ENCODE measurements at regions not wholly inside any gene's neighbourhood (a gene's known extent, or its start where the extent isn't known, plus 50 kb on each side); places are given as distances from the start of the nearest gene placed in this dataset.
"Not testable (repeated sequence)": the region's sequence is repeated elsewhere in the genome, so short reads cannot be mapped to it uniquely, and the experiment has no call there.

- no peak for DNase-seq
Measured at GRCh38 chr11:86861810-86862209, 61.5 kb downstream of the PRSS23 start.

GRCh38 chr11:86863476-86863875 lies 63.1 kb downstream of the PRSS23 start:
- no peak for DNase-seq

- no peak for DNase-seq
Measured at GRCh38 chr11:86865436-86865835, 65.1 kb downstream of the PRSS23 start.

- DNase-seq: no peak
Measured at GRCh38 chr11:86869531-86869930, 69.2 kb downstream of the PRSS23 start.

GRCh38 chr11:86869966-86870570 lies 69.7 kb downstream of the PRSS23 start:
- DNase-seq: peak; percentile 8

GRCh38 chr11:86873573-86874083 lies 73.3 kb downstream of the PRSS23 start:
- no peak for DNase-seq

GRCh38 chr11:86874304-86875056 lies 74.1 kb downstream of the PRSS23 start:
- no peak for DNase-seq

GRCh38 chr11:86876716-86877234 lies 76.4 kb downstream of the PRSS23 start:
- DNase-seq: no peak

- DNase-seq: no peak
Measured at GRCh38 chr11:86877503-86877902, 77.2 kb downstream of the PRSS23 start.

- DNase-seq: not testable (repeated sequence)
Measured at GRCh38 chr11:86879241-86879640, 76.0 kb downstream of the FZD4 start.

GRCh38 chr11:86885311-86885710 lies 69.9 kb downstream of the FZD4 start:
- DNase-seq: no peak

- DNase-seq: no peak
Measured at GRCh38 chr11:86888164-86889000, 66.8 kb downstream of the FZD4 start.

- DNase-seq: no peak
Measured at GRCh38 chr11:86889001-86889341, 66.2 kb downstream of the FZD4 start.

- DNase-seq: no peak
Measured at GRCh38 chr11:86891036-86891435, 64.2 kb downstream of the FZD4 start.

- no peak for DNase-seq
Measured at GRCh38 chr11:86893235-86893634, 62.0 kb downstream of the FZD4 start.

Measured in NCI-H526 treated with DMSO at 0.1 percent for 48 hours (cell line).